ENCODE measurements at regions not wholly inside any gene's neighbourhood (a gene's known extent, or its start where the extent isn't known, plus 50 kb on each side); places are given as distances from the start of the nearest gene placed in this dataset.
A peak's percentile ranks its signal among the peaks of the same experiment; 100 is the strongest.
"Not testable (repeated sequence)": the region's sequence is repeated elsewhere in the genome, so short reads cannot be mapped to it uniquely, and the experiment has no call there.

GRCh38 chr14:19096467-19096866 lies 129.2 kb downstream of the POTEM start:
- not testable (repeated sequence) for H3K4ac ChIP-seq (ENCODE audit: low read depth, low read length); H4K8ac ChIP-seq (replicated peaks; ENCODE audit: insufficient read length, low read depth, low read length); H2BK12ac ChIP-seq (ENCODE audit: insufficient read length, low read depth, low read length); H3K23ac ChIP-seq (ENCODE audit: insufficient read length, low read depth, low read length); H2AFZ ChIP-seq (ENCODE audit: low read length); H3K56ac ChIP-seq (ENCODE audit: insufficient read length, low read depth, low read length); H2BK5ac ChIP-seq (ENCODE audit: insufficient read length, low read length); H3K4me2 ChIP-seq (ENCODE audit: insufficient read depth, insufficient read length, low read length); H3K79me1 ChIP-seq (ENCODE audit: insufficient read depth, low read depth, low read length, poor library complexity, severe bottlenecking); H3K27ac ChIP-seq (ENCODE audit: insufficient read length, low read depth, low read length); H3K27ac Mint-ChIP-seq; H3K18ac ChIP-seq (ENCODE audit: insufficient read length, low read depth, low read length); H2AK5ac ChIP-seq (ENCODE audit: insufficient read length, low read length); DNase-seq; H3K4me3 Mint-ChIP-seq; H3K14ac ChIP-seq (ENCODE audit: insufficient read depth, low read length); H3K4me1 ChIP-seq (ENCODE audit: insufficient read depth, low read length); H4K5ac ChIP-seq (ENCODE audit: insufficient read length, low read depth, low read length); H3K36me3 Mint-ChIP-seq (ENCODE audit: insufficient read depth in 1 of 3, low read depth in 3 of 3); H4K91ac ChIP-seq (ENCODE audit: insufficient read length, low read depth, low read length); H3T11ph ChIP-seq (ENCODE audit: low read length); H2BK15ac ChIP-seq (ENCODE audit: low read depth, low read length); H3K4me1 Mint-ChIP-seq; H3K79me2 ChIP-seq (ENCODE audit: insufficient read depth, low read length); H2BK120ac ChIP-seq (ENCODE audit: low read depth, low read length, poor library complexity, severe bottlenecking); H3K23me2 ChIP-seq (ENCODE audit: insufficient read length, low read depth, low read length, poor library complexity, severe bottlenecking); H3K9ac ChIP-seq (ENCODE audit: extremely low read depth, insufficient read length, low read length); H3K27me3 ChIP-seq (ENCODE audit: insufficient read depth, low read length); H4K20me1 ChIP-seq (ENCODE audit: control insufficient read depth, insufficient read depth, insufficient read length); H3K27me3 Mint-ChIP-seq (ENCODE audit: low read depth); H2BK20ac ChIP-seq (ENCODE audit: low read depth, low read length, poor library complexity, severe bottlenecking)
- H3K9me3 ChIP-seq (ENCODE audit: control insufficient read depth, low read depth, low read length), result peaks cover 13% of the 10 kb centered on the region
- 100% methylated on average over 1 of the region's 1 CpG for WGBS (ENCODE audit: extremely low coverage, insufficient read length, low lambda C conversion rate)
- peaks cover 24 to 30% of the 10 kb centered on the region in 2 experiments for H3K9me3 Mint-ChIP-seq

GRCh38 chr14:19096876-19097275 lies 129.6 kb downstream of the POTEM start:
- H3K14ac ChIP-seq (ENCODE audit: insufficient read depth, low read length); H3K4me3 Mint-ChIP-seq; H2BK20ac ChIP-seq (ENCODE audit: low read depth, low read length, poor library complexity, severe bottlenecking); H2BK5ac ChIP-seq (ENCODE audit: insufficient read length, low read length); H4K5ac ChIP-seq (ENCODE audit: insufficient read length, low read depth, low read length); H3K18ac ChIP-seq (ENCODE audit: insufficient read length, low read depth, low read length); H4K8ac ChIP-seq (replicated peaks; ENCODE audit: insufficient read length, low read depth, low read length); H4K91ac ChIP-seq (ENCODE audit: insufficient read length, low read depth, low read length); H3K4me1 ChIP-seq (ENCODE audit: insufficient read depth, low read length); H3K36me3 Mint-ChIP-seq (ENCODE audit: insufficient read depth in 1 of 3, low read depth in 3 of 3); H3K27ac ChIP-seq (ENCODE audit: insufficient read length, low read depth, low read length); H3K27me3 Mint-ChIP-seq (ENCODE audit: low read depth); H4K20me1 ChIP-seq (ENCODE audit: control insufficient read depth, insufficient read depth, insufficient read length); H3K79me1 ChIP-seq (ENCODE audit: insufficient read depth, low read depth, low read length, poor library complexity, severe bottlenecking); H2AFZ ChIP-seq (ENCODE audit: low read length); H3K4me2 ChIP-seq (ENCODE audit: insufficient read depth, insufficient read length, low read length); H2BK15ac ChIP-seq (ENCODE audit: low read depth, low read length); H3K27ac Mint-ChIP-seq; H3T11ph ChIP-seq (ENCODE audit: low read length); H2AK5ac ChIP-seq (ENCODE audit: insufficient read length, low read length); H3K56ac ChIP-seq (ENCODE audit: insufficient read length, low read depth, low read length); H2BK120ac ChIP-seq (ENCODE audit: low read depth, low read length, poor library complexity, severe bottlenecking); H3K23ac ChIP-seq (ENCODE audit: insufficient read length, low read depth, low read length); H2BK12ac ChIP-seq (ENCODE audit: insufficient read length, low read depth, low read length); H3K27me3 ChIP-seq (ENCODE audit: insufficient read depth, low read length); H3K9ac ChIP-seq (ENCODE audit: extremely low read depth, insufficient read length, low read length); H3K4ac ChIP-seq (ENCODE audit: low read depth, low read length); H3K79me2 ChIP-seq (ENCODE audit: insufficient read depth, low read length); H3K23me2 ChIP-seq (ENCODE audit: insufficient read length, low read depth, low read length, poor library complexity, severe bottlenecking); H3K4me1 Mint-ChIP-seq: not testable (repeated sequence)
- peak; percentile 11 for DNase-seq
- H3K9me3 Mint-ChIP-seq, result peaks cover 27 to 32% of the 10 kb centered on the region in 2 experiments
- WGBS (ENCODE audit: extremely low coverage, insufficient read length, low lambda C conversion rate), result no CpG with 5 or more reads among the region's 8 CpGs
- H3K9me3 ChIP-seq (ENCODE audit: control insufficient read depth, low read depth, low read length), result peaks cover 13% of the 10 kb centered on the region

All from H9 (cell line).